DOHH2 (cell line): ENCODE measurements at regions not wholly inside any gene's neighbourhood (a gene's known extent, or its start where the extent isn't known, plus 50 kb on each side); places are given as distances from the start of the nearest gene placed in this dataset.

ENCODE experiments used
- CTCF ChIP-seq: fragments of 200-600 bp; sonication (generic); IDR thresholded peaks from one replicate; pipeline ENCODE4 v1.5.1; 2014; ENCODE audit warnings: antibody characterized with exemption, mild to moderate bottlenecking, low read depth, low read length; ENCODE audit not compliant: poor library complexity, severe bottlenecking
- EZH2phosphoT487 ChIP-seq: fragments of 200-600 bp; sonication (generic); IDR thresholded peaks from 2 replicates; pipeline ENCODE4 v1.6.1; 2017; ENCODE audit warnings: borderline replicate concordance, mild to moderate bottlenecking, antibody characterized with exemption, low read length, moderate library complexity, mixed read lengths

- TF ChIP-seq CTCF (no peak), EZH2phosphoT487 (no peak)
Observed at GRCh38 chr20:19807946-19808330, 49.9 kb downstream of the RIN2 start.
